ENCODE measurements at regions not wholly inside any gene's neighbourhood (a gene's known extent, or its start where the extent isn't known, plus 50 kb on each side); places are given as distances from the start of the nearest gene placed in this dataset.

- no peak for FAIRE-seq
- Histone ChIP-seq H3K27me3 (ENCODE audit: control insufficient read depth, insufficient read depth, low read length) (peaks cover 13% of the 10 kb centered on the region), H3K4me3 (ENCODE audit: low read depth, low read length) (no peak overlapping the region), H3K36me3 (ENCODE audit: control insufficient read depth, insufficient read depth, low read length) (no peaks in the 10 kb centered on the region)
- TF ChIP-seq CTCF (IDR thresholded peaks at IDR 0.05; ENCODE audit: insufficient read depth, low read length, severe bottlenecking) = no peak
- DNase-seq (ENCODE audit: low read depth) = no peak
These were observed 142.2 kb upstream of the UMPS start for GRCh38 chr3:124588036-124588435.

- DNase-seq (ENCODE audit: low read depth) (no peak), FAIRE-seq (no peak)
- peaks cover 13% of the 10 kb centered on the region for H3K27me3 ChIP-seq (ENCODE audit: control insufficient read depth, insufficient read depth, low read length)
- TF ChIP-seq CTCF (IDR thresholded peaks at IDR 0.05; ENCODE audit: insufficient read depth, low read length, severe bottlenecking) = no peak
- no peaks in the 10 kb centered on the region for H3K36me3 ChIP-seq (ENCODE audit: control insufficient read depth, insufficient read depth, low read length)
- H3K4me3 ChIP-seq (ENCODE audit: low read depth, low read length) = no peak overlapping the region
These were observed 141.5 kb upstream of the UMPS start for GRCh38 chr3:124588794-124589193.

- no peak for FAIRE-seq
- no peak for TF ChIP-seq CTCF (IDR thresholded peaks at IDR 0.05; ENCODE audit: insufficient read depth, low read length, severe bottlenecking)
- Histone ChIP-seq H3K36me3 (ENCODE audit: control insufficient read depth, insufficient read depth, low read length) (no peaks in the 10 kb centered on the region), H3K4me3 (ENCODE audit: low read depth, low read length) (no peak overlapping the region), H3K27me3 (ENCODE audit: control insufficient read depth, insufficient read depth, low read length) (no peaks in the 10 kb centered on the region)
- DNase-seq (ENCODE audit: low read depth) = no peak
These were observed 138.6 kb upstream of the UMPS start for GRCh38 chr3:124591699-124592098.

GRCh38 chr3:124592658-124593441 lies 137.4 kb upstream of the UMPS start:
- no peak overlapping the region for H3K4me3 ChIP-seq (ENCODE audit: low read depth, low read length)
- no peak for TF ChIP-seq CTCF (IDR thresholded peaks at IDR 0.05; ENCODE audit: insufficient read depth, low read length, severe bottlenecking)
- DNase-seq (ENCODE audit: low read depth) (peak; percentile 94), FAIRE-seq (no peak)
- H3K27me3 ChIP-seq (ENCODE audit: control insufficient read depth, insufficient read depth, low read length) = no peaks in the 10 kb centered on the region
- H3K36me3 ChIP-seq (ENCODE audit: control insufficient read depth, insufficient read depth, low read length) = no peaks in the 10 kb centered on the region

- FAIRE-seq (no peak), DNase-seq (ENCODE audit: low read depth) (no peak)
- no peak for TF ChIP-seq CTCF (IDR thresholded peaks at IDR 0.05; ENCODE audit: insufficient read depth, low read length, severe bottlenecking)
- no peaks in the 10 kb centered on the region for H3K27me3 ChIP-seq (ENCODE audit: control insufficient read depth, insufficient read depth, low read length)
- H3K36me3 ChIP-seq (ENCODE audit: control insufficient read depth, insufficient read depth, low read length) = no peaks in the 10 kb centered on the region
- no peak overlapping the region for H3K4me3 ChIP-seq (ENCODE audit: low read depth, low read length)
These were observed 136.8 kb upstream of the UMPS start for GRCh38 chr3:124593442-124593829.

GRCh38 chr3:124594581-124594980 lies 135.7 kb upstream of the UMPS start:
- Histone ChIP-seq H3K27me3 (ENCODE audit: control insufficient read depth, insufficient read depth, low read length) (no peaks in the 10 kb centered on the region), H3K4me3 (ENCODE audit: low read depth, low read length) (no peak overlapping the region), H3K36me3 (ENCODE audit: control insufficient read depth, insufficient read depth, low read length) (no peaks in the 10 kb centered on the region)
- FAIRE-seq (no peak), DNase-seq (ENCODE audit: low read depth) (no peak)
- TF ChIP-seq CTCF (IDR thresholded peaks at IDR 0.05; ENCODE audit: insufficient read depth, low read length, severe bottlenecking) = no peak

All from bronchial epithelial cell (primary cell).